ENCODE measurements at regions not wholly inside any gene's neighbourhood (a gene's known extent, or its start where the extent isn't known, plus 50 kb on each side); places are given as distances from the start of the nearest gene placed in this dataset.

DNA sequence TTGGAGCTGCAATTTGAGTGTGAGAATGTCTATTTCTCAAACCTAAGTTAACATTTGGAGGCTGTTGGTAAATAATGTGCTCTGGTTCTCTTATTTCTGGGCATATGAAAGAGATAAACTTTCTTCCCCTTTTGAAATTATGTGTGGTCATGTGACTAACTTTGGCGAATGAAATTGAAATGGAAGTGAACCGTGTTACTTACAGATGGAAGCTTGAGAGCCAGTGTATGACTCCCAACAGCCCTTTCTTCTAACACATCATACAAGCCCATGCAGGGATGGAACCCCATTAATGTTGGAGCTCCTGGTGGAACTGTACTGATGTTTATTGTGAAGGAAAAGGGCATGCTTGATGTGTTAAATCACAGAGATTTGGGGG lies 725.8 kb downstream of the TSN start:
- TF ChIP-seq CTCF (IDR thresholded peaks at IDR 0.05; ENCODE audit: low read depth, low read length): no peak
- no peak for TF ChIP-seq POLR2A (IDR thresholded peaks at IDR 0.05; ENCODE audit: extremely low read depth, insufficient read length)
- no peak for TF ChIP-seq MAX (IDR thresholded peaks at IDR 0.05; ENCODE audit: low read depth, low read length)
- no peak for TF ChIP-seq MYC (IDR thresholded peaks at IDR 0.05; ENCODE audit: low read depth, low read length)
